WTC11 (cell line): ENCODE measurements at regions not wholly inside any gene's neighbourhood (a gene's known extent, or its start where the extent isn't known, plus 50 kb on each side); places are given as distances from the start of the nearest gene placed in this dataset.

Experiments used
- ATF3 ChIP-seq: sonication (generic); formaldehyde crosslinking; conservative IDR thresholded peaks from 2 replicates; pipeline ENCODE4 v1.8.1; 2022; ENCODE audit warnings: mild to moderate bottlenecking, missing genetic modification reagents
- CREM ChIP-seq: sonication (generic); formaldehyde crosslinking; IDR thresholded peaks from 2 replicates; pipeline ENCODE4 v1.8.1; 2022; ENCODE audit warnings: mild to moderate bottlenecking, missing genetic modification reagents, moderate library complexity
- CTCF ChIP-seq: fragments of 200-600 bp; IDR thresholded peaks from 2 replicates; pipeline ENCODE4 v1.8.0; 2022; ENCODE audit warnings: antibody characterized with exemption
- E2F4 ChIP-seq: sonication (generic); formaldehyde crosslinking; IDR thresholded peaks from 2 replicates; pipeline ENCODE4 v1.8.1; 2022; ENCODE audit warnings: low read depth, mild to moderate bottlenecking, moderate library complexity, missing genetic modification reagents, borderline replicate concordance
- ELF4 ChIP-seq: sonication (generic); formaldehyde crosslinking; IDR thresholded peaks from 2 replicates; pipeline ENCODE4 v1.8.1; 2022; ENCODE audit warnings: low read depth, mild to moderate bottlenecking, moderate library complexity, missing genetic modification reagents
- FOXP1 ChIP-seq: sonication (generic); formaldehyde crosslinking; IDR thresholded peaks from 2 replicates; pipeline ENCODE4 v1.8.0; 2022; ENCODE audit warnings: missing genetic modification reagents, mild to moderate bottlenecking, moderate library complexity, borderline replicate concordance
- FOXP4 ChIP-seq: sonication (generic); formaldehyde crosslinking; IDR thresholded peaks from 2 replicates; pipeline ENCODE4 v1.8.0; 2022; ENCODE audit warnings: mild to moderate bottlenecking, missing genetic modification reagents
- GABPB1 ChIP-seq: sonication (generic); formaldehyde crosslinking; IDR thresholded peaks from 2 replicates; pipeline ENCODE4 v1.8.1; 2023; ENCODE audit warnings: mild to moderate bottlenecking, missing genetic modification reagents
- MAX ChIP-seq: sonication (generic); formaldehyde crosslinking; IDR thresholded peaks from 2 replicates; pipeline ENCODE4 v1.8.0; 2022; ENCODE audit warnings: mild to moderate bottlenecking, missing genetic modification reagents
- NR1H2 ChIP-seq: sonication (generic); formaldehyde crosslinking; IDR thresholded peaks from 2 replicates; pipeline ENCODE4 v1.9.0; 2021; ENCODE audit warnings: mild to moderate bottlenecking, moderate library complexity, missing genetic modification reagents
- SMAD3 ChIP-seq: sonication (generic); formaldehyde crosslinking; IDR thresholded peaks from 2 replicates; pipeline ENCODE4 v1.8.0; 2022; ENCODE audit warnings: missing genetic modification reagents, mild to moderate bottlenecking, borderline replicate concordance
- USF1 ChIP-seq: sonication (generic); formaldehyde crosslinking; IDR thresholded peaks from 2 replicates; pipeline ENCODE4 v1.8.0; 2022; ENCODE audit warnings: mild to moderate bottlenecking, missing genetic modification reagents
- ZNF281 ChIP-seq: sonication (generic); formaldehyde crosslinking; IDR thresholded peaks from 2 replicates; pipeline ENCODE4 v1.8.0; 2023; ENCODE audit warnings: mild to moderate bottlenecking, missing genetic modification reagents

GRCh38 chr10:130802301-130802700 lies 509.2 kb downstream of the TCERG1L start:
- no peak for TF ChIP-seq CTCF
- TF ChIP-seq FOXP1 (CRISPR knock-in tag) = no peak
- TF ChIP-seq GABPB1 (CRISPR knock-in tag) = no peak
- TF ChIP-seq USF1 (CRISPR knock-in tag) = no peak
- no peak for TF ChIP-seq FOXP4 (CRISPR knock-in tag)
- TF ChIP-seq ELF4 (CRISPR knock-in tag) = no peak
- TF ChIP-seq CREM (CRISPR knock-in tag) = no peak
- no peak for TF ChIP-seq NR1H2
- TF ChIP-seq SMAD3 (CRISPR knock-in tag) = no peak
- TF ChIP-seq ZNF281 = no peak
- no peak for TF ChIP-seq ATF3 (CRISPR knock-in tag)
- TF ChIP-seq E2F4 = no peak
- TF ChIP-seq MAX = no peak
